ENCODE measurements at regions not wholly inside any gene's neighbourhood (a gene's known extent, or its start where the extent isn't known, plus 50 kb on each side); places are given as distances from the start of the nearest gene placed in this dataset.

DNA sequence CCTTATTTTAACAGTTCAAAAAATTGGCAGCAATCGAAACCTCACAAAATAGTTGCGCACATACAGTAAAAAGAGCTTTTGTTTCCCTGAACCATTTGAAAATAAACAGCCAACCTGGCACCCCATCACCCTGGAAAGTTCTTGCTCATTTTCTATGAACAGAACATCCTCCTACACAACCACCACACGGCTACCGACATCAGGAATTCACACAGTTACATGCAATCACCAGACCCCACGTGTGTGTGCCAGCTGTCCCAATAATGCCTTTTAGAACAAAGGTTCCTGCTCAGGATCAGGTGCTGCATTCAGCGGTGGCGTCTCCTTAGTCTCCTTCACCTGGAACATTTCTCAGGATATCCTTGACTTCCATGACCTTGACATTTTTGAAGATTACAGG is 186.5 kb downstream of the KLF13 start:
- DNase-seq = no peak

DNA sequence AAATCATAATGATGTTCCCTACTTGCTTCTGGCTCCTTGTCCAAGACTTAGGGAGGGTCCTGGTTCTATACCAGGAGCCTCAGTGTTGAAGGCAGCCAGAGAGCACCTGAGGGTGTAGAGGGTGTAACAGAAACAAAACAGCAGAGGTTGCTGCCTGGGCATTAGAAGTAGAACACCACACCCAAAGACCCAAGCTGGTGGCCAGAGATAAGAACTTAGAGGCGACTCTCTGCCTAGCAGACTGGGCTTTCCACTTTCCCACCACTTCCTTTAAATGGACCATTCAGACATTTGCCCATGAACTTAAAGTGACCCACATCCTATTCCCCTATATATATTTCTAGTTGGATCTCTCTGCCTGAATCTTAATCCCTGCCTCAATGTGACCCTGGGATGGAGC is 189.8 kb downstream of the KLF13 start:
- no peak for DNase-seq

DNA sequence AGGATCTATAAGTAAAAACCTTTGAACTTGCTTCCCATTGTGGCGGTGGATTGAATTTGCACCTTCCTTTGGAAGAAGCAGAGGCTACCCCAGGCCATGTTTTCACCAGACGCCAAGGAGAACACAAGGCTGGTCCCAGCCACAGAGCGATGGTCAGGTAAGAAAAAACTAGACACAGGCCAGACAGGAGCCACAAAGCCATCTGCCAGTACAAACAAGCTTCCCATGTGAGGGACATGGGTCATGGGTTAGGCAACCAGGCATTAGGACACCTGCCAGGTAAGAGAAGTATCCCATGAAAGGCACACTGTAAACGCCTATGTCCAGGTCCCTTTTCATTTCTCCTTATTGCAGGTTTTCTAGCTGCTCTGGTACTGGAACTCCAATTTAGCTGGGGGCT is 190.2 kb downstream of the KLF13 start:
- no peak for DNase-seq

DNA sequence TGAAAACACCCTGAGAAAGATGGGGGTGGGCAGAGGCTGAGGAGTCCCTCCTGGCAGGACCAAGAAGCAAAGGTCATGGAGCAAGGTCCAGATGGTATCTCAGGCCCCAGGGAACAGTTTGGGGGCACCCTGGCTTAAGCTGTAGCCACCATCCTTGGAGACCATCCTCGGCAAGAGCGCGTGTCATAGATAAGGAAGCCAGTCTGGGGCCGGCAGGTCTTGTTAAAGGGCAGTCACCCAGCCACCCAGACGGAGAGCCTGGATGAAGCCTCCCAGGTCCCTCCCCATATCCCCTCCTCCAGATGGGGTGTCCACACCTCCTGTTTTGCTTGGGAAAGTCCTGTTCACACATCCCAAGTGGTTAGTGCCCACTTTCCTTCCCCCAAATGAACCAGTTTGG is 191.1 kb downstream of the KLF13 start:
- no peak for DNase-seq

DNA sequence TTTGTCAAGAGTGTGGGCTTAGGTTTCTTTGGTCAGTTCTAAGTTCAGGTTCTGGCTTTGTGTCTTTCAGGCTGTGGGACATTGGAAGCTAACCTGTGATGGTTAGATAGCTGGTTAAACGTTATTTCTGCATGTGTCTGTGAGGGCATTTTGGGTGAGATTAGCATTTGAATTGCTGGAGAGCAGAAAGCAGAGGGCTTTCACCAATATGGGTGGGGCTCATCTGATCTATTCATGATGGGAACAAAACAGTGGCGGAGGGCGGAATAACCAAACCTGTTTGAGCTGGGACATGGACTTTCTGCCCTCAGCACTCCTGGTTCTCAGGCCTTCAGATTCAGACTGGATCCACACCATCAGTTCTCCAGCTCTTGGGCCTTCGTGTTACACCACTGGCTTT is 195.4 kb downstream of the KLF13 start:
- no peak for DNase-seq

DNA sequence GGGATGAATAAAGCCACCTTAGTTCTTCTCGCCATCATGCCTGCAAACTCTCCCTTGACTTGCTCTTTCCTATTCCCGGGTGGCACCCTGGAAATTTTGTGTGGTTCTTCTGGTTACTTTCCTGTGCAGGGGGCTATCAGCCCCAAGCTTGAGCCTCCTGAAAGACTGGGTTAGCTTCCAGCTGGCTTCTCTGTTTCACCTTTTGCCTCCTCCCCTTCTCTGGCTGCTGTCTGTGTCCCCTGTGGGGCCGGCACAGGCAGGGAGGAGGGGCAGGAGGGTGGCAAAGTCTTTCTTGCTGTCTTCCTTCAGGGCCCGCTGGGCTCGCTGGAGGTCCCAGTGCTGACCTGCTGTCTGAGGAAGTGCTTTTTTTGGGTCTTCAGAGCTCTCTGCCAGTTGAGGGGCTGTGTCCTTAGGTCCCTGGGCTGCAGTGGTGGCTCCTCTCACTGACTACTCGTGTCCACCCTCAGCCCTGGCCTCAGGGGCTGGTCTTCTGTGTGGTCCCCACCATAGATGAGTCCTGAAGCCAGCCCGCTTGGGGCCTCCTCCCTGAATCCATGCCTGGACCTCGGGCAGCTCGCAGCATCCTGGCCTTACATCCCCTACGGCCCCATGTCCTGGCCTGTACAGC is 196.5 kb downstream of the KLF13 start:
- DNase-seq = no peak

DNA sequence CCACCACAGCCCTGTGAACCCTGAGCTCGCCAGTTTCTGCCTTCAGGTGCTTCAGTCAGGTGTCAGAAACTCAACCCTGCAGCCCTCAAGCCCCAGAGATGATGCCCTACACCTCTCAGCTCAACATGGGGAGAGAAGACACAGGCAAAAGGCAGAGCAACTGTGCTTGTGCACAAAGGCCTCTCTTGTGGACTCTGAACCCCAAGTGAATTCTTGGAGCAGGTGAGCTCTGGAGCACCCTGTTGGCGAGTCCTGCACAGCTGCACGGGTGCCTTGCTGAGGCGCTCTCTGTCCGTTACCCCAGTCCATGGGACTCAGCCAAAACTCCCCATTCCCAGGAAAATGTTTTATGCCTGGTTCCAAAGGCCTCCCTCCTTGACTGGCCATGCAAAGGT is 197.0 kb downstream of the KLF13 start:
- DNase-seq = no peak

DNA sequence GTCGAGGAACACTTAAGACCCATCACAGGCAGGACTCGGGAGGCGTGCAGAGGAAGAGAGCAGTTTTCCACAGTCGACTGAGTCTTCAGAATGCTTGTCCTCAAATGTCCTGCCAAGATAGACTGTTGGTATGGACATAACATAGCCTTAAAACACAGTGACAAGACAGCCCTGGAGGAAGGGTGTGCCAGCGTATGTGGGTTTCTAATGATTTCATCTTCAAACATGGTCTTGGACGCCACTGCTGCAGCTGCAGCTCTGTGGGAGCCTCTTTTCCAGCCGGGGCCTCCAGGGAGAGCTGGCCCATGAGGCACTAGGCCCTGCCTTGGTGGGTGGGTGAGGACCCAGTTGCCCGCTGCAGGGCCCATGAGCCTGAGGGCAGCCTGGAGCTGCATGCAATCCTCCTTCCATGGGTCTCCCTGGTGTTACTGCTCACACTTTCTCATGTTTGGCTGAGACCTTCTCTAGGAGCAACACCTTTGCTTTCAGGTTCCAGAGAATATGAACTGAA is 198.6 kb downstream of the KLF13 start:
- no peak for DNase-seq

DNA sequence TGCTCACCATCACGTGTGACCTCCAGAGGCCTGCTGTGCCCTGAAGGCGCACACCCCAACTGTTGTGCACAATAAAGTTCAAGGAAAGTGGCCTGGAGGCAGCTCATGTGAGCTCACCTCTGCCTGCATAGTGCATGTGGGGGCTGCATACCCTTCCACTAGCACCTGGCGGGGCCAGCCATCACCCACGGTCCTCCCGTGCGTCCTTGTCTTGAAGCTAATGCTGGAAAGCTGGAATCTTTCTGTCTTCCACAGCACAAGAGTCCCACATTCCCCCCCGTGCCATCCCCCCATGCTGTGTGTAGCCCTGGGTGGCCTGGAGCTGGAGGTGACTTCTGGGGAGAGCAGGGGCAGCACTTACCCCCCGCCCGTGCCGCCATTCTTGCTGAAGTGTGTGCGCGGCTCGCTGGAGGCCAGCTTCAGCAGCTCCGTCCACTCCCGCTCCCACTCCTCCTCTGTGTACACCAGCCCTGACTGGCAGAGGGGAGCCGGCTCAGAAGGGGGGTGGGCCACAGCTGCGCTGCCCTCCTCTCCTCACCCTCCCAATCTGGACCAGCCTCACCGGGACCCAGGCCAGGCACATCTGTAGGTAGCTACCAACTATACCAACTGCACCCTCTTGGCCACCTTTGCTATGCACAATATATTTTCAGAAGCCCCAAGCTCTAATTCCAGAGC is 199.5 kb downstream of the KLF13 start:
- no peak for DNase-seq

DNA sequence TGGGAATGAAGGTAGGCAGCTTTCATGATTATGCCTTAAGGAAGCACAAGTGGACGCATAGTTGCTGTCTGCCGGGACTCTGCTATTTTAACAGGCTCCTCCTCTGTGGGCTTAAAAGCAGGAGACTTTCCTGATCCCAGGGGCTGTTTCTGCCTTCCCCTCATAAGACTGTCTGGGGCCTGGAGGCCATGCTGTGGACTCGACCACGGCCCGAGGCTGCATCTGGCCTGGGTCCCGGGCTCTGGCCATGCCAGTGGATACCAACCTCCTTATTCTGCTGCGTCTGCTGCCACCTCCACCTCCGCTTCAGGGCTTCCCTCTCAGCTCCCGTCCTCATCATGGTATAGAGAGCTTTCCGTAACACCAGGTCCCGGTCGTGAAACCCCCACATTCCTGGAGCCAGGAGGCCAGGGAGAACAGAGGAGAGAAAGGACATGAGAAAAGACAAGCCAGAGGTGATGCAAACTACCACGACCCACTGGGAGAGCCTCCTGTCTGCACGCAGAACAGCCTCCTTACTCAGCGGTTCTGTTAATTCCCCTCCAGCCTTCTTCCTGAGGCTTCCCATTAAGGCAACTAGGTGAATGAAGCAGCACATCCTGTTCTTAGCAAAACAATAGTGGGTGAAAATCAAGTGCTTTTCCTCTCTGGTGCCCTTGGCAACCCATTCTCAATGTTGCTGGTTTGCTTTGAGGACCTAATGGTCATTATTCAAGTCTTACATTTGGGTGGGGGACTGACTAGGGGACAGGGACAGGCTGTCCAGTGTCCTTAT is 200.5 kb downstream of the KLF13 start:
- no peak for DNase-seq

DNA sequence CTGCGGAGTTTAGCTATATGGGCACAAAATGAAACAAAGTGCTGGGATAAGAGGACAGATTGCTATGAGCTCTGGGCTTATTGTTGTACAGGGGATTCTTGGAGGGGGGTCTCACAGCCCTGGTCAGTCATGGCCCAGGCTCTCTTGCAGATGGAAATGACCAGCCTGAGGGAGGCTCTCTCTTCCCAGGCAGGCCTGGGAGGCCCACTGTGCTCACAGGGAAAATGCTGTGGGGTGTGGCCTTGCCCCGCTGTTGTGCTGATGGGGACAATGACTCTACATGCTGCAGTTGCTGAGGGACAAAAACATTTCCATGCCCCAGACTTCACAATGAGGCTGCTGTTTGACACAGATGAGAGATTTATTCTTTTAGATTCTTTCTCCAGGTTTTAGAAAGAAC is 202.2 kb downstream of the KLF13 start:
- DNase-seq = no peak

DNA sequence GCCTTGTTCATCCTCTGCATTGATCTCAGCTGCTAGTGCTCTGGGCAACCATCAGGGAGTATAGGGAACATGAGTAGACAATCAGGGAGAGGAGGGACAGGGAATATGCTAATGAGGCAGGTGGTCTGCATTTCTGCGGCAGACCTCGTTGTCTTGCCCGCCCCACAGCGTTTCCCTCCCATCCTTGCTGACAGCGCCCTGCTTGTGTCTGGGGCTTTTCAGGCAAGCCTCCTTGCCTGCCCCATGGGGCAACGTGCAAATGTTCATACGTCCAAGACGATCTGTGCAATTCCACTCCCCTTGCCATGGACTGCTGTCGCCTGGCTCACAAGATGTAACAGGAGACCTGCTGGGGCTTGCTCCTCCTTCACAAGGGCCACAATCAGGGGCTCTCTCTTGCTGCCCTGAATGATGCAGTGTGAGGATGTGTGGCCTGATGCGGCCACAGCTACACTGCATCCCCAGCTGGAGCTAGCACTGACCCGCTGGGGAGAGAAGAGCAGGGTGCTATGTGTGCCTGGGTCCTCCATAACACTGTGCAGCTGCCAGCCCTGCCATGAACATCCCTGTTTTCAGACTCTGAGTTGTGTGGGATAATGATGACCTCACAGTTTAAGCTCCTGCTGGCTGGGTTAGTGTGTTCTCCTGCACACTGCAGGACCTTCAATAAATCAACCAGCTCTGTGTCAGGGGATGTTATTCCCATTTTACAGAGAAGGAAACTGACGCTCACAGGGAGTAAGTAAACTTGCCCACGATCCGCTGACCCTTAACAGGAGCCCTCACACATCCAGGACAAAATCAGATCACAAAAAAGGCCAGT is 211.3 kb downstream of the KLF13 start:
- DNase-seq = no peak

DNA sequence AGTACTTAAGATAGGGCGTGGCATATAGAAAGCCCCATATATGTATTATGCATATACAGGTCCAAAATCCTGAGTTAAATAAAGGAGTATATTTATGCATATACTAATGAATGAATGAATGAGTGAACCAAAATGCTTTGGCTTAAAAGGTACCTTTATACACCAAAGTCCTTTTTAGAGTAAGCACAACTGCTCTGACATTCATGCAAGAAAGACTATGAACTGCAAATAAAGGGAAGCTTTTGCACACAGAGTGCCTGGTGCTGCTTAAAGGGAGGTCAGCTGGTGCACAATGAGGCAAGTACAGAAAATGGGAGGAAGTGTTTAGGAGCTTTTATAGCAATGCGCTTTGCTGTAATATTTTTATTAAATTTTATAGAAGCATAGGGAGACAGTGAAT is 214.0 kb downstream of the KLF13 start:
- no peak for DNase-seq

DNA sequence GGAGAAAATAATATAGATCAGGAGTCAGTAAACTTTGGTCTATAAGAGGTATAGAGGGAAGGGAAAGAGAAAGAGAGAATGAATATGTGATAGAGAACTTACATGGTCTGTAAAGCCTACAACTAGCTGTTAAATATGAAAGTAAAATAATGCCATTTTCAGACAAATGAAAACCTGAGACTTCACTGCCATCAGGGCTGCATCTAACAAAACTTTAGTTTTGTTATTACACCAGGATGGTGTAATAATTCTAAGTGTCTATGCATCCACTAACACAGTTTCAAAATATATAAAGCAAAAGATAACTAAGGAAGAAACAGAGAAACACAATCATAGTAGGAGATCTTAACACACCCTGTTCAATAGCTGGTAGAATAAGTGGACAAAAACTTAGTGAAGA is 217.7 kb downstream of the KLF13 start:
- no peak for DNase-seq

DNA sequence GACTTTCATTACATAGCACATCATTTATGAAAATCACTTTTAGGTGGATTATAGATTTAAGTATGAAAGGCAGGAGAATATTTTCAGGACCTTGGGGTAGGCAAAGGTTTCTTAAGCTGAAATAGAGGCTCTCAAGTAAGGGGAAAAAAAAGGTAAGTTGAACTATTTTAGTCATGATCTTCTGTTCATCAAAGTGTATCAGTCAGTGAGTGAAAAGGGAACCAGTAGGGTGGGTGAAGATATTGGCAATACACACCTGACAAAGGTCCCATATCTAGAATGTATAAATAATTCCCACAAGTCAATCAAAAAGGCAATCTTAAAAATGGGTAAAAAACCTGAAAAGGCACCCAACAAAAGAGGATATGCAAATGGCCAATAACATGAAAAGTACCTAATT is 218.6 kb downstream of the KLF13 start:
- DNase-seq = no peak

DNA sequence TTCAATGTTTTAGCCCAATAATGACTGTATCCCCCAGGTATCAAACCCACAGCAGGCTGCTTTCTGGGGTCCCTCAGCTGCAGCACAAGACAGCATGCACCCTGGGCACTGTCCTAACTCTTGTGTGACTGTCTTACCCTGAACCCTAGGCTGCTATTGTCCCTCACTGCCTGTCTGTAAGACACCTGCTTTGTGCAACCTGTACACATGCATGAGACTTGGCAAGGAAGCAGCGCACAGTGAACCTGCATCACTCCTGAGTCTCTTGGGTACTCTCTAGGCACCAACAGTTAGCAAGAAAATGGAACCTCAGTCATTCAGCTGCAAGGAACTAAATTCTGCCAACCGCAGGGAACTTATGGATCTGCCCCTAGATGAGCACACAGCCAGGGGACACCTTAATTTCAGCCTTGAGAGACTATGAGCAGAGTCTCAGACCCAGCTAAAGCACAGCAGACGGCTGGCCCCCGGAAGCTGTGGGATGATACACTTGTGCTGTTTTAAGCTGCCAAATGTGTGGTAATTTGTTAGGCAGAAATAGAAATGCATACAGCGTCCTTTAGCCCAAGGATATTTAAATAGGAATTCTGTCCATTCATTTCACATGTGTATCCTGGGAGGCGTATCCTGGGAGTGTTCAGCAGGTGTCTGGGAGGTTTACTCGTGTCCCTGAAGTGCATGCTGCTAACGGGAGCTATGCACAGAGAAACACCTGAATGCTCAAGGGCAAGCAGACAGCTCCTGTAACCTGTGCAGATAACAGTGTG is 223.8 kb downstream of the KLF13 start:
- DNase-seq = no peak

DNA sequence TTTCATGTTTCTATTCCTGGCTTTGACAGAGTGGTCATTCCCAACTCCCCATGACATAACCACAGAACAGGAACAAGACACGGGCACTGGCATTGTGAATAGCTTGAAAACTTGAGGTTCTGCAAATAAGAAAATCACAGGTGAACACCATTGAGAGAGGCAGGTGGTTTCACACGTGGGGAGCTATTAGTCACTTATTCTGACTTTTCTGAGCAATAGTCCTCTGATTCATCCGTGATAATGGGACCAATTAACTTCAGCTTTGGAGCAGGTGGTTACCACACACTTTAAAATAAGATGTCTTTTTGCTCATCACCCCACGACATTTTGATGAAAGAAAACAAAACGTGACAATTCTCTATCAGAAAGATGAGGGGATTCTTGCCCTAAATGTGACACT is 224.7 kb downstream of the KLF13 start:
- DNase-seq = peak; percentile 8

DNA sequence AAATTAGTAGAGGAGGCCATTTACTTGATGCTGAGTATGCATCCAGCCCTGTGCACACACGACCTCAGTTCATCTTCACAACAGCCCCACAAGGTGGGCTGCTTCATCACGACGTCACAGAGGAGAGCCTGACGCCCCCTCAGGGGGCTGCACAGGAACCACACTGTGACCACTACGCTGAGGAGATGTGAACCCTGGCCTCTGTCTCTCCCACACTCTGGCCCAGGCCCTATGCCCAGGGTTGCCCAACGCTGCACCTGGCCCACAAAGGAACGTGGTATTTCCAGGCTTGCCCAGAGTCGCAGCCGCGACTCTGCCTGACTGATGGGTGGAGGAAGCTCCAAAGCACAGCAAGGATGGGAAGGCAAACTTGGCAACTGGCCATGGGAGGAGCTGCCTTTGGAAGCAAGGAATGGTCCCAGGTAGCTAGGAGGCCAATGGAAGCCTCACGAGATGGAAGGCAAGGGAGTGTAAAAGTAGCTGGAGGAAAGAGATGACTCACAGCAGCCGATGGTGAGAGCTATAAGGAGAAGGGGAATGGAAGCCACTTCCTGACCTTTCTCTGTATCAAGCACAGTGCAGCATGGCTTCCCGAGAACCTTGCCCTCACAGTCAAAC is 226.0 kb downstream of the KLF13 start:
- DNase-seq = no peak

DNA sequence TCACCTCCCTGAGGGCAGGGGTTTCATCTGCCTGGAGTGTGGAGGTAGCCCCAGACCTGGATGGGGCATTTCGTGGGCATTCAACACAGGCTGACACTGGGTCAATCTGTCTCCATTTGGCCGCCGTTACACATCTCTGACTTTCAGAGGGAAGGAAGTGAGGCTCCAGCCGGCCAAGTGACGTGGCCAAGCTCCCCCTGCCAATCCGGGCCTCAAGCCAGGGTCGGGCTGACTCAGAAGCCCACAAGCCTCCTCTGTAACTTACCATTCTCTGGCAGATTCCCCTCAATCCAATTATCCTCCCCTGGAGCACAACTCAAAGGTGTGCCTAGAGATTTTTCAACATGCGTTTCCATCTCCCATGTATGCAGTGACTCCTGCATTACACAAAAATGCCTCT is 227.6 kb downstream of the KLF13 start:
- DNase-seq = no peak

DNA sequence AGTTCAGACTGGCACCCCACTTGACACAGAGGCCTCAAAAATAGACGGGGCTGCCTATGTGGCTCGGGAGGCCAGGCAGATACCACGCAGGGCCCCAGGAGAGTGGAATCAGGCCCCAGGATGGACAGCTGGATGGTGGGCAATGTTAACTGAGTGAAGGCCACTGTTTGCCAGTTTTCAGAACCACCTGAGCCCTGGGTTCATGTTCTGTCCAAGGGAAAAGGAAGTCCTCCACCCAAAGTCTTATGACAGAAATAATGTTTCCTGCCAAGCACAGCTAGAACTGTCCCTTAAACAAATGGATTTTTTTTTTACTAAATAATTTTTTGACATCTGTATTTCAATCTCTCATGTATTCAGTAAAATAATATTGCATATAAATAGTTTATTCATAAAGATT is 228.4 kb downstream of the KLF13 start:
- no peak for DNase-seq

DNA sequence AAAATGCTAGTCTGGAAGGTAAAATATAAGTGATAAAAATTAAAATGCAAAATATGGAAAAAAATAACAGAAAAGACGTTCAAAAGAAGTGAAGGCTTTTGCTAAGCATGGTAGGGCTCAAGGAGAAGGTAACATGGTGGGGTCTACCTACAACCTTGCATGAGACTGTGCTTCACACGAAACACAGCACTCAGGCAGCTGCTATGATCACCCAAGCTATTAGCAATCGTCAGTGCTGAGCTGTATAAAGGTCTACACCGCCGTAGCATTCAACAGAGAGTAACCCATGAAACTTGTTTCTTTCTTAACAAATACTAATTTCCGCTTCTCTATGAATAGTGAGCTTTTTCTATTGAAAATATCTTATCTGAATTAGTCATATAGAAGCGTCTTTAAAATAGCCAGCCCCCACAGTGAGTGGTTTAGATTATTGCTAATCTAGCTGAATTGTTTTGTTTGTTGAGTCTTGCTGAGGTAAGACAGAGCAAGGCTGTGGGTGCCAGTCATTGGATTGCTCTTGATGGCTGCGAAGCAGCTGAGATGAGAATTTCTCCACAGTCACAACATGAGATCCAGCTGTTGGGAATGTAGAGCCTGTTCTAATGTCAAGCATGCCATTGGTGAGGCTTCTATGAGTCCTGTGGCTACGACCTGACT is 230.0 kb downstream of the KLF13 start:
- DNase-seq = no peak
